Calu3 (cell line): ENCODE measurements at regions not wholly inside any gene's neighbourhood (a gene's known extent, or its start where the extent isn't known, plus 50 kb on each side); places are given as distances from the start of the nearest gene placed in this dataset.
"Not testable (repeated sequence)": the region's sequence is repeated elsewhere in the genome, so short reads cannot be mapped to it uniquely, and the experiment has no call there.

Experiments used
- BruUV-seq: library from RNA; stranded (reverse); fragments of 400-500 nt; replicated peaks from 2 replicates; lab custom pipeline; 2021; lab: Mats Ljungman, UMichigan
- CTCF ChIA-PET: fragments of 300-600 bp; sonication (Branson Sonifier 250); formaldehyde crosslinking; loops from one replicate; lab custom pipeline; 2022; ENCODE audit warnings: antibody characterized with exemption; lab: Charles Lee
- DNase-seq: peaks from one replicate; pipeline ENCODE4 v3.0.0; 2022
- H3K27ac Mint-ChIP-seq: one replicate; pipeline ENCODE4 v1.8.0; 2022; ENCODE audit warnings: mixed read lengths; ENCODE audit not compliant: unreplicated experiment
- H3K27me3 Mint-ChIP-seq: one replicate; pipeline ENCODE4 v1.8.0; 2022; ENCODE audit warnings: mixed read lengths; ENCODE audit not compliant: unreplicated experiment
- H3K36me3 Mint-ChIP-seq: one replicate; pipeline ENCODE4 v1.8.0; 2022; ENCODE audit warnings: mild to moderate bottlenecking, moderate library complexity, mixed read lengths; ENCODE audit not compliant: insufficient read depth, unreplicated experiment
- H3K4me1 Mint-ChIP-seq: one replicate; pipeline ENCODE4 v1.8.0; 2022; ENCODE audit warnings: mild to moderate bottlenecking, low read depth, mixed read lengths; ENCODE audit not compliant: unreplicated experiment
- H3K4me3 Mint-ChIP-seq: one replicate; pipeline ENCODE4 v1.8.0; 2022; ENCODE audit warnings: mild to moderate bottlenecking, low read depth, moderate library complexity, mixed read lengths; ENCODE audit not compliant: unreplicated experiment
- H3K9me3 Mint-ChIP-seq: one replicate; pipeline ENCODE4 v1.8.0; 2022; ENCODE audit warnings: low read depth, mixed read lengths; ENCODE audit not compliant: unreplicated experiment
- CTCF ChIP-seq: fragments of 200-600 bp; IDR thresholded peaks from one replicate; pipeline ENCODE4 v1.8.0; 2022; ENCODE audit warnings: antibody characterized with exemption; ENCODE audit not compliant: unreplicated experiment
- intact Hi-C: fragments of 100-400 bp; cut with micrococcal nuclease; formaldehyde crosslinking; loops from one replicate; pipeline ENCODE4 v1.10.0; 2022; ENCODE audit not compliant: unreplicated experiment

- H3K4me3 Mint-ChIP-seq, result no peak overlapping the region
- no TSS peak for BruUV-seq
- intact Hi-C loops, result no loop called here
- H3K9me3 Mint-ChIP-seq, result no peaks in the 10 kb centered on the region
- no peaks in the 10 kb centered on the region for H3K4me1 Mint-ChIP-seq
- no peaks in the 10 kb centered on the region for H3K36me3 Mint-ChIP-seq
- TF ChIP-seq CTCF, result no peak
- CTCF ChIA-PET, result no interaction called here
- no peaks in the 10 kb centered on the region for H3K27me3 Mint-ChIP-seq
- H3K27ac Mint-ChIP-seq, result no peak overlapping the region
- DNase-seq, result no peak
Observed at GRCh38 chr13:90652036-90652435, 695.5 kb upstream of the MIR17HG start.

- intact Hi-C loops, result no loop called here
- no peak overlapping the region for H3K27ac Mint-ChIP-seq
- CTCF ChIA-PET, result no interaction called here
- H3K9me3 Mint-ChIP-seq, result no peaks in the 10 kb centered on the region
- no peak for TF ChIP-seq CTCF
- H3K36me3 Mint-ChIP-seq, result no peaks in the 10 kb centered on the region
- no peak for DNase-seq
- H3K4me3 Mint-ChIP-seq, result no peak overlapping the region
- H3K27me3 Mint-ChIP-seq, result no peaks in the 10 kb centered on the region
- no peaks in the 10 kb centered on the region for H3K4me1 Mint-ChIP-seq
- BruUV-seq, result no TSS peak
Observed at GRCh38 chr13:90654970-90655369, 692.5 kb upstream of the MIR17HG start.

- BruUV-seq, H3K9me3 Mint-ChIP-seq, intact Hi-C loops, H3K36me3 Mint-ChIP-seq, DNase-seq, H3K27ac Mint-ChIP-seq, H3K4me3 Mint-ChIP-seq, H3K4me1 Mint-ChIP-seq, H3K27me3 Mint-ChIP-seq: not testable (repeated sequence)
- CTCF ChIA-PET, result interaction anchor here (0.6 kb wide), 1 partner anchor 510 kb away, joined by 3 read pairs; no protein-coding TSS in a partner anchor
Observed at GRCh38 chr13:90664200-90664599, 683.3 kb upstream of the MIR17HG start.

GRCh38 chr13:90673746-90674145 is 673.7 kb upstream of the MIR17HG start:
- CTCF ChIA-PET, result no interaction called here
- intact Hi-C loops, result no loop called here
- no peak for DNase-seq
- Mint-ChIP-seq H3K9me3 (no peaks in the 10 kb centered on the region), H3K36me3 (no peaks in the 10 kb centered on the region), H3K27me3 (no peaks in the 10 kb centered on the region), H3K4me1 (no peaks in the 10 kb centered on the region), H3K27ac (no peak overlapping the region), H3K4me3 (no peak overlapping the region)
- no TSS peak for BruUV-seq
- TF ChIP-seq CTCF, result no peak

GRCh38 chr13:90675129-90675528 is 672.4 kb upstream of the MIR17HG start:
- intact Hi-C loops, result no loop called here
- Mint-ChIP-seq H3K9me3 (no peaks in the 10 kb centered on the region), H3K36me3 (no peaks in the 10 kb centered on the region), H3K27ac (no peak overlapping the region), H3K27me3 (no peaks in the 10 kb centered on the region), H3K4me3 (no peak overlapping the region), H3K4me1 (no peaks in the 10 kb centered on the region)
- CTCF ChIA-PET, result no interaction called here
- DNase-seq, result no peak
- TF ChIP-seq CTCF, result no peak
- BruUV-seq, result no TSS peak
